ENCODE measurements at regions not wholly inside any gene's neighbourhood (a gene's known extent, or its start where the extent isn't known, plus 50 kb on each side); places are given as distances from the start of the nearest gene placed in this dataset.

- no peak overlapping the region for H3K4me2 ChIP-seq (ENCODE audit: insufficient read depth, low read length)
- H3K27ac ChIP-seq (ENCODE audit: low read length) = no peak overlapping the region
- no peak overlapping the region for H3K9ac ChIP-seq (ENCODE audit: low read depth, low read length)
- H3K79me2 ChIP-seq (ENCODE audit: insufficient read depth, low read length) = no peaks in the 10 kb centered on the region
- H3K9me3 ChIP-seq (ENCODE audit: insufficient read depth, low read length, severe bottlenecking) = no peaks in the 10 kb centered on the region
- peaks cover 5% of the 10 kb centered on the region for H3K4me1 ChIP-seq (ENCODE audit: insufficient read depth, low read length)
- H3K27me3 ChIP-seq (ENCODE audit: insufficient read depth, low read length, poor library complexity) = no peaks in the 10 kb centered on the region
- H3K36me3 ChIP-seq (ENCODE audit: insufficient read depth, low read length) = no peaks in the 10 kb centered on the region
- no peak for ATAC-seq (ENCODE audit: insufficient read depth, low read depth)
- H4K20me1 ChIP-seq (ENCODE audit: insufficient read depth, low read length) = no peaks in the 10 kb centered on the region
- no peak for TF ChIP-seq EZH2 (IDR thresholded peaks at IDR 0.05; ENCODE audit: borderline replicate concordance, low read depth, low read length, severe bottlenecking)
- TF ChIP-seq, protein P1, sequence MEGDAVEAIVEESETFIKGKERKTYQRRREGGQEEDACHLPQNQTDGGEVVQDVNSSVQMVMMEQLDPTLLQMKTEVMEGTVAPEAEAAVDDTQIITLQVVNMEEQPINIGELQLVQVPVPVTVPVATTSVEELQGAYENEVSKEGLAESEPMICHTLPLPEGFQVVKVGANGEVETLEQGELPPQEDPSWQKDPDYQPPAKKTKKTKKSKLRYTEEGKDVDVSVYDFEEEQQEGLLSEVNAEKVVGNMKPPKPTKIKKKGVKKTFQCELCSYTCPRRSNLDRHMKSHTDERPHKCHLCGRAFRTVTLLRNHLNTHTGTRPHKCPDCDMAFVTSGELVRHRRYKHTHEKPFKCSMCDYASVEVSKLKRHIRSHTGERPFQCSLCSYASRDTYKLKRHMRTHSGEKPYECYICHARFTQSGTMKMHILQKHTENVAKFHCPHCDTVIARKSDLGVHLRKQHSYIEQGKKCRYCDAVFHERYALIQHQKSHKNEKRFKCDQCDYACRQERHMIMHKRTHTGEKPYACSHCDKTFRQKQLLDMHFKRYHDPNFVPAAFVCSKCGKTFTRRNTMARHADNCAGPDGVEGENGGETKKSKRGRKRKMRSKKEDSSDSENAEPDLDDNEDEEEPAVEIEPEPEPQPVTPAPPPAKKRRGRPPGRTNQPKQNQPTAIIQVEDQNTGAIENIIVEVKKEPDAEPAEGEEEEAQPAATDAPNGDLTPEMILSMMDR (IDR thresholded peaks at IDR 0.05; ENCODE audit: borderline replicate concordance, extremely low read depth, low read length, poor library complexity, severe bottlenecking) = no peak
- H2AFZ ChIP-seq (ENCODE audit: low read depth, low read length) = no peak overlapping the region
- DNase-seq = no peak
- H3K4me3 ChIP-seq (ENCODE audit: low read depth in 1 of 2, low read length in 2 of 2) = no peak overlapping the region
Observed at GRCh38 chr10:128217136-128217535, 90.9 kb upstream of the MKI67 start.

DNA sequence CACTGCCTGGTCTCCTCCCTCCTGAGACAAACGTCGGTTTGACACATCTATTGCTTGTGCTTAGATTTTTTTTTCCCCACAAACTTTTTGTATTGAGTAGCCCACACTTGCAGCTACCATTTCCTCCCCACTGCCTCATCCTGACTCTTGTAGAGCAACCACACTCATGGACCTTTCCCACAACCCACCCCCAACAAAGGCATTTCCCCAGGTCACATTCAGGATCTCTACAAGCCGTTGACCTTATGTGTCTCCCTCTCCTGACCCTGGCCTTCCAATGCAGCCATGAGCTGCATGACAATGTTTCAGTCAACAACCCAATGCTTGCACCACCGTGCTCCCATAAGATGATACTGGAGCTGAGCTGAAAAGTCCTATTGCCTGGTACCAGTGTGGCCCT is 91.9 kb upstream of the MKI67 start:
- ATAC-seq (ENCODE audit: insufficient read depth, low read depth) = no peak
- Histone ChIP-seq H2AFZ (ENCODE audit: low read depth, low read length) (no peak overlapping the region), H3K27ac (ENCODE audit: low read length) (no peak overlapping the region)

DNA sequence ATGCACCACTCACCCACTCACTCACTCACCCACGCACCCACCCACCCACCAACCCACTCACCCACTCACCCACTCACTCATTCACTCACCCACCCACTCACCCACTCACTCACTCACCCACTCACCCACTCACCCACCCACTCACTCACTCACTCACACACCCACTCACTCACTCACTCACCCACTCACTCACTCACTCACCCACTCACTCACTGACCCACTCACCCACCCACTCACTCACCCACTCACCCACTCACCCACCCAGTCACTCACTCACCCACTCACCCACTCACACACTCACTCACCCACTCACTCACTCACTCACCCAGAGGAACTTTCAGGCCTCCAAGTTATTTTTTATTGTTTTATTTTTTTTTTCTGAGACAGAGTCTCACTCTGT is 93.1 kb upstream of the MKI67 start:
- TF ChIP-seq EZH2 (IDR thresholded peaks at IDR 0.05; ENCODE audit: borderline replicate concordance, low read depth, low read length, severe bottlenecking) = no peak
- TF ChIP-seq, protein P1 (IDR thresholded peaks at IDR 0.05; ENCODE audit: borderline replicate concordance, extremely low read depth, low read length, poor library complexity, severe bottlenecking) = no peak
- no peaks in the 10 kb centered on the region for H3K9me3 ChIP-seq (ENCODE audit: insufficient read depth, low read length, severe bottlenecking)
- DNase-seq = no peak
- H3K27me3 ChIP-seq (ENCODE audit: insufficient read depth, low read length, poor library complexity) = no peaks in the 10 kb centered on the region
- 0 out of 2 replicates have a peak, but pooled peaks cover 2% of the 10 kb centered on the region for H3K4me1 ChIP-seq (ENCODE audit: insufficient read depth, low read length)
- H3K9ac ChIP-seq (ENCODE audit: low read depth, low read length) = no peak overlapping the region
- no peak overlapping the region for H3K4me3 ChIP-seq (ENCODE audit: low read depth in 1 of 2, low read length in 2 of 2)
- no peak overlapping the region for H3K27ac ChIP-seq (ENCODE audit: low read length)
- no peaks in the 10 kb centered on the region for H3K79me2 ChIP-seq (ENCODE audit: insufficient read depth, low read length)
- no peak overlapping the region for H2AFZ ChIP-seq (ENCODE audit: low read depth, low read length)
- no peaks in the 10 kb centered on the region for H4K20me1 ChIP-seq (ENCODE audit: insufficient read depth, low read length)
- ATAC-seq (ENCODE audit: insufficient read depth, low read depth) = no peak
- H3K4me2 ChIP-seq (ENCODE audit: insufficient read depth, low read length) = no peak overlapping the region
- no peaks in the 10 kb centered on the region for H3K36me3 ChIP-seq (ENCODE audit: insufficient read depth, low read length)

More for the DNA sequence above, 91.9 kb upstream of the MKI67 start:
- no peak for TF ChIP-seq EZH2 (IDR thresholded peaks at IDR 0.05; ENCODE audit: borderline replicate concordance, low read depth, low read length, severe bottlenecking)
- TF ChIP-seq, protein P1 (IDR thresholded peaks at IDR 0.05; ENCODE audit: borderline replicate concordance, extremely low read depth, low read length, poor library complexity, severe bottlenecking) = no peak
- H3K4me3 ChIP-seq (ENCODE audit: low read depth in 1 of 2, low read length in 2 of 2) = no peak overlapping the region
- no peaks in the 10 kb centered on the region for H4K20me1 ChIP-seq (ENCODE audit: insufficient read depth, low read length)
- no peaks in the 10 kb centered on the region for H3K9me3 ChIP-seq (ENCODE audit: insufficient read depth, low read length, severe bottlenecking)
- no peaks in the 10 kb centered on the region for H3K4me1 ChIP-seq (ENCODE audit: insufficient read depth, low read length)
- no peak for DNase-seq
- H3K79me2 ChIP-seq (ENCODE audit: insufficient read depth, low read length) = no peaks in the 10 kb centered on the region
- no peaks in the 10 kb centered on the region for H3K36me3 ChIP-seq (ENCODE audit: insufficient read depth, low read length)
- H3K9ac ChIP-seq (ENCODE audit: low read depth, low read length) = no peak overlapping the region
- H3K4me2 ChIP-seq (ENCODE audit: insufficient read depth, low read length) = no peak overlapping the region
- H3K27me3 ChIP-seq (ENCODE audit: insufficient read depth, low read length, poor library complexity) = no peaks in the 10 kb centered on the region

- Histone ChIP-seq H3K27me3 (ENCODE audit: insufficient read depth, low read length, poor library complexity) (no peaks in the 10 kb centered on the region), H3K27ac (ENCODE audit: low read length) (no peak overlapping the region), H2AFZ (ENCODE audit: low read depth, low read length) (no peak overlapping the region), H3K36me3 (ENCODE audit: insufficient read depth, low read length) (no peaks in the 10 kb centered on the region), H3K9me3 (ENCODE audit: insufficient read depth, low read length, severe bottlenecking) (no peaks in the 10 kb centered on the region), H3K4me2 (ENCODE audit: insufficient read depth, low read length) (no peak overlapping the region), H3K4me3 (ENCODE audit: low read depth in 1 of 2, low read length in 2 of 2) (no peak overlapping the region), H3K4me1 (ENCODE audit: insufficient read depth, low read length) (0 out of 2 replicates have a peak, but pooled peaks cover 2% of the 10 kb centered on the region), H4K20me1 (ENCODE audit: insufficient read depth, low read length) (no peaks in the 10 kb centered on the region), H3K79me2 (ENCODE audit: insufficient read depth, low read length) (no peaks in the 10 kb centered on the region), H3K9ac (ENCODE audit: low read depth, low read length) (no peak overlapping the region)
- DNase-seq (no peak), ATAC-seq (ENCODE audit: insufficient read depth, low read depth) (no peak)
- TF ChIP-seq, protein P1 (IDR thresholded peaks at IDR 0.05; ENCODE audit: borderline replicate concordance, extremely low read depth, low read length, poor library complexity, severe bottlenecking) = no peak
- TF ChIP-seq EZH2 (IDR thresholded peaks at IDR 0.05; ENCODE audit: borderline replicate concordance, low read depth, low read length, severe bottlenecking) = no peak
Observed at GRCh38 chr10:128220021-128220420, 93.8 kb upstream of the MKI67 start.
